ENCODE measurements at regions not wholly inside any gene's neighbourhood (a gene's known extent, or its start where the extent isn't known, plus 50 kb on each side); places are given as distances from the start of the nearest gene placed in this dataset.

GRCh38 chr10:124177180-124177518, 83.8 kb upstream of the CHST15 start:
- Mint-ChIP-seq H3K27ac (no peak overlapping the region), H3K9me3 (peaks cover 0 to 1% (median 0%) of the 10 kb centered on the region in 9 donors), H3K4me1 (peaks cover 4 to 13% (median 8%) of the 10 kb centered on the region in 4 donors), H3K27me3 (peaks cover 0 to 4% (median 2%) of the 10 kb centered on the region in 5 donors), H3K4me3 (no peak overlapping the region), H3K36me3 (no peaks in the 10 kb centered on the region)
- POLR2A ChIA-PET = no interaction called here
- ATAC-seq (no peak), DNase-seq (no peak)

- POLR2A ChIA-PET = no interaction called here
- Mint-ChIP-seq H3K4me3 (no peak overlapping the region), H3K27me3 (peaks cover 0 to 4% (median 2%) of the 10 kb centered on the region in 5 donors), H3K27ac (no peak overlapping the region), H3K4me1 (peaks cover 4 to 13% (median 8%) of the 10 kb centered on the region in 4 donors), H3K9me3 (peaks cover 0 to 2% (median 0%) of the 10 kb centered on the region in 9 donors), H3K36me3 (no peaks in the 10 kb centered on the region)
- DNase-seq (no peak), ATAC-seq (no peak)
Measured at GRCh38 chr10:124176349-124177179, 83.2 kb upstream of the CHST15 start.

- Mint-ChIP-seq H3K4me3 (no peak overlapping the region), H3K36me3 (no peaks in the 10 kb centered on the region), H3K27me3 (peaks cover 0 to 4% (median 2%) of the 10 kb centered on the region in 5 donors), H3K4me1 (peaks cover 4 to 13% (median 8%) of the 10 kb centered on the region in 4 donors), H3K9me3 (peaks cover 0 to 2% (median 0%) of the 10 kb centered on the region in 9 donors), H3K27ac (peak overlapping the region in 1 of 10 donors; percentile 89)
- no peak for ATAC-seq
- peak in 2 of 10 donors; percentile 4 to 56 for DNase-seq
- POLR2A ChIA-PET = no interaction called here
Measured at GRCh38 chr10:124175701-124176348, 82.4 kb upstream of the CHST15 start.

DNA sequence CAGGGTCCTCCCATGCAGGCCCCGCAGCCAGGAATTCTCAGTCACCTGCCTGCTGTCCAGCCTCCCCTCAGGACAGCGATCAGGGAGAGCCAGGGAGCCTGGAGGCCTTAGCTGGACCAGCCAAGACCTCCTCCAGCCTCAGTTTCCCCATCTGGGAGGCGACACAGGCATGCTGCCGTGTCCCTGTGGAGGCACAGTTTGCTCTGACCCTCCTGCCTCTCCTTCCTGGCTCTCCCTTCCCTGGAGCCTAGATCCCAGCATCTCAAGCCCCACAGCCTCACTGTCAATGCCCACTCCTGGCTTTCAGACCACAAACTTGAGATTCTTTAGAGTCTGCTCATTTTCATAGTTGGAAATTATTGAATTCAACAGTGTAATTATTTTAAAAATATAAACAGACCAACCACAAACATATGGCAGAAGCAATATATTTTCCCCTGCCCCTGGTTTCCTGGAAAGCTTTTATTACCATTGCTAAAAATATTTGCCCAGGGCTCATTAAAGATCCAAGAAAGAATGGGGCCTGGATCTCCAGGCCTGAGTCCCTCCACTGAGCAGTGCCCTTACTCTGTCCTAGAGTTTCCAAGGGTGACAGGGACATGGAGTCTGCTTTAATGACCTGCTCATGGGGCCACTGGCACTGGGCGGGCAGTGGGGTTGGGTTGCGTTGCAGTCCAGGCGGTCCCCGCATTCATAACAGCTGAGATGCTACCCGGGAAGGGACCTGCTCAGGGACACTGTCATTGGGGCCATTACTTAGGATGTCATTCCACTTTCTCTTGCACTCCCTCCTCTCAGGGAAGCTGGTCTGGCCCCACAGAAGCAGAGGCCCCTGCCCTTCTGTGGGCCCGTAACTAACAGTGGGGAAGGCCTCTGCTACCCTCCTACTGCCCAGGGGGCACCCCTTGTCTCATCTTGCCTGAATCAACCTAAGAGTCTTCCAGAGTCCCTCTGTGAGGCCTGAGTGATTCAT, 81.6 kb upstream of the CHST15 start:
- peaks cover 0 to 2% (median 0%) of the 10 kb centered on the region in 9 donors for H3K9me3 Mint-ChIP-seq
- no peak overlapping the region for H3K4me3 Mint-ChIP-seq
- H3K27ac Mint-ChIP-seq = peak overlapping the region in 1 of 10 donors; percentile 75
- peaks cover 0 to 4% (median 2%) of the 10 kb centered on the region in 5 donors for H3K27me3 Mint-ChIP-seq
- POLR2A ChIA-PET = no interaction called here
- H3K36me3 Mint-ChIP-seq = no peaks in the 10 kb centered on the region
- peaks cover 4 to 13% (median 8%) of the 10 kb centered on the region in 4 donors for H3K4me1 Mint-ChIP-seq
- peak in 1 of 10 donors; percentile 41 for DNase-seq
- no peak for ATAC-seq

DNA sequence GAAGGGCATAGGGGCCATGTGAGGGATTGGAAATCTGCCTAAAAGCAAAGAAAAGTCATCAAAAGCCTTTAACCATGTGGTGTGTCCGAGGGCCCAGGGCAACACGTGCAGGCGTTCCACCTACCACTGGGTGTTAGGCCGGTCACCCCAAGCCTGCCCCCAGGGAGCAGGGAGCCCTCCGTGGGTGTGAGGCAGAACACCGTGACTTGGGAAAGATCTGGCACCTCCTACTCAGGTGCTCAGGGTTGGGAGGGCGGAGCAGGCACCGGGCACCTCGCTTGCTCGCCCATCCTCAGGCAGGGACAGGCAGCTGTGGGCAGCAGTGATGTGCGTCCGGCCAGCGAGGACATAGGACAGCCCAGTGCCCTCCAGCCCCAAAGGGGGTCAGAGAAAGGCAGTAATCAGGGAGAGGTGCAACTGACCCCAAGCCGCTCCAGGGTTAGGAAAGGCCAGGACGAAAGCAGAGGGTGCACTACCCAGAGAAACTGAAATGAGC, 80.7 kb upstream of the CHST15 start:
- Mint-ChIP-seq H3K27ac (no peak overlapping the region), H3K27me3 (peaks cover 0 to 5% (median 2%) of the 10 kb centered on the region in 5 donors), H3K4me3 (no peak overlapping the region), H3K4me1 (peaks cover 4 to 13% (median 8%) of the 10 kb centered on the region in 4 donors), H3K36me3 (no peaks in the 10 kb centered on the region), H3K9me3 (peaks cover 0 to 2% (median 0%) of the 10 kb centered on the region in 9 donors)
- DNase-seq (no peak), ATAC-seq (no peak)
- POLR2A ChIA-PET = no interaction called here

GRCh38 chr10:124173298-124173900, 80.0 kb upstream of the CHST15 start:
- ATAC-seq = no peak
- no peak overlapping the region for H3K4me3 Mint-ChIP-seq
- H3K36me3 Mint-ChIP-seq = no peaks in the 10 kb centered on the region
- H3K27ac Mint-ChIP-seq = no peak overlapping the region
- peak in 1 of 10 donors; percentile 2 for DNase-seq
- peaks cover 0 to 2% (median 0%) of the 10 kb centered on the region in 9 donors for H3K9me3 Mint-ChIP-seq
- peaks cover 4 to 13% (median 8%) of the 10 kb centered on the region in 4 donors for H3K4me1 Mint-ChIP-seq
- H3K27me3 Mint-ChIP-seq = peaks cover 0 to 7% (median 2%) of the 10 kb centered on the region in 5 donors
- POLR2A ChIA-PET = no interaction called here

GRCh38 chr10:124172181-124172916, 79.0 kb upstream of the CHST15 start:
- no peak overlapping the region for H3K27ac Mint-ChIP-seq
- DNase-seq (peak in 1 of 10 donors; percentile 50), ATAC-seq (no peak)
- no peak overlapping the region for H3K4me3 Mint-ChIP-seq
- POLR2A ChIA-PET = no interaction called here
- H3K27me3 Mint-ChIP-seq = peaks cover 0 to 7% (median 2%) of the 10 kb centered on the region in 5 donors
- H3K36me3 Mint-ChIP-seq = no peaks in the 10 kb centered on the region
- H3K4me1 Mint-ChIP-seq = peaks cover 4 to 13% (median 8%) of the 10 kb centered on the region in 4 donors
- peaks cover 0 to 2% (median 0%) of the 10 kb centered on the region in 9 donors for H3K9me3 Mint-ChIP-seq

GRCh38 chr10:124171561-124171960, 78.2 kb upstream of the CHST15 start:
- no peak for DNase-seq

DNA sequence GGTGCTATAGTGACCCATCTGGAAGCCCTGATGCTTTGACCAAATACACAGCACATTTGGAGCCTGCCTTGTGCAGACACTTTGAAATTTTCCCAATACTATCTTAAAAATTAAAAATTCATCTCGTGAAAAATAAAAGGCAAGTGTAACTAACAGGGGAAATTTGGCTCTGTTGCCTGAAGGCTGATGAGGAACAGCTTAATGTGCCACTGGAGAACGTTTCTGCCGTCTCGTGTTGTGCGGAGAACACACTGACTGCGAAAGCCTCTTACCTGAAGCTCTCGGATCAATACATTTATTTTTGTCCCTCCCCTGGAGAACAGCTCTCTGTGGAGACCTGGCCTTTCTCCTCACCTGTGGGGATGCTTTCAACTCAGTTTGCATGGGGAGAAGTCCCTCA, 77.2 kb upstream of the CHST15 start:
- no peak for ATAC-seq
- no peak for DNase-seq
- H3K27me3 Mint-ChIP-seq = peaks cover 0 to 9% (median 0%) of the 10 kb centered on the region in 5 donors
- H3K4me1 Mint-ChIP-seq = peaks cover 0 to 4% (median 0%) of the 10 kb centered on the region in 4 donors
- no peaks in the 10 kb centered on the region for H3K36me3 Mint-ChIP-seq
- POLR2A ChIA-PET = no interaction called here
- no peak overlapping the region for H3K27ac Mint-ChIP-seq
- H3K4me3 Mint-ChIP-seq = no peak overlapping the region
- H3K9me3 Mint-ChIP-seq = peaks cover 0 to 2% (median 0%) of the 10 kb centered on the region in 9 donors

More at GRCh38 chr10:124171561-124171960, 78.2 kb upstream of the CHST15 start:
- ATAC-seq = no peak
- Mint-ChIP-seq H3K9me3 (peaks cover 0 to 2% (median 0%) of the 10 kb centered on the region in 9 donors), H3K27me3 (peaks cover 0 to 13% (median 2%) of the 10 kb centered on the region in 5 donors), H3K27ac (no peak overlapping the region), H3K4me1 (peaks cover 4 to 13% (median 6%) of the 10 kb centered on the region in 4 donors), H3K36me3 (no peaks in the 10 kb centered on the region), H3K4me3 (no peak overlapping the region)
- POLR2A ChIA-PET = no interaction called here

- Mint-ChIP-seq H3K27me3 (peaks cover 0 to 16% (median 5%) of the 10 kb centered on the region in 5 donors), H3K9me3 (peaks cover 0 to 2% (median 0%) of the 10 kb centered on the region in 9 donors)
- POLR2A ChIA-PET = no interaction called here
Measured at GRCh38 chr10:124168991-124169802, 75.8 kb upstream of the CHST15 start.

GRCh38 chr10:124168581-124168980, 75.2 kb upstream of the CHST15 start:
- ATAC-seq = no peak

More at GRCh38 chr10:124168991-124169802, 75.8 kb upstream of the CHST15 start:
- Mint-ChIP-seq H3K4me1 (no peaks in the 10 kb centered on the region), H3K36me3 (no peaks in the 10 kb centered on the region), H3K4me3 (no peak overlapping the region), H3K27ac (no peak overlapping the region)
- DNase-seq = peak in 1 of 10 donors; percentile 48
- no peak for ATAC-seq

More at GRCh38 chr10:124168581-124168980, 75.2 kb upstream of the CHST15 start:
- no peaks in the 10 kb centered on the region for H3K36me3 Mint-ChIP-seq
- H3K27ac Mint-ChIP-seq = no peak overlapping the region
- H3K4me1 Mint-ChIP-seq = no peaks in the 10 kb centered on the region
- peaks cover 0 to 16% (median 5%) of the 10 kb centered on the region in 5 donors for H3K27me3 Mint-ChIP-seq
- POLR2A ChIA-PET = no interaction called here
- H3K4me3 Mint-ChIP-seq = no peak overlapping the region
- peaks cover 0 to 2% (median 0%) of the 10 kb centered on the region in 9 donors for H3K9me3 Mint-ChIP-seq
- no peak for DNase-seq
